GM19463 (cell line): ENCODE measurements at regions not wholly inside any gene's neighbourhood (a gene's known extent, or its start where the extent isn't known, plus 50 kb on each side); places are given as distances from the start of the nearest gene placed in this dataset.
"Not testable (repeated sequence)": the region's sequence is repeated elsewhere in the genome, so short reads cannot be mapped to it uniquely, and the experiment has no call there.

Experiments used
- ATAC-seq: cut with Tn5 transposase; IDR thresholded peaks from one replicate; pipeline ENCODE4 v1.9.1; 2021; ENCODE audit warnings: mild to moderate bottlenecking, moderate library complexity; ENCODE audit not compliant: unreplicated experiment

GRCh38 chr1:233722212-233722979 lies 108.5 kb downstream of the KCNK1 start:
- no peak for ATAC-seq

GRCh38 chr1:233723387-233723786 lies 109.5 kb downstream of the KCNK1 start:
- no peak for ATAC-seq

GRCh38 chr1:233724131-233724631 lies 110.3 kb downstream of the KCNK1 start:
- ATAC-seq, result not testable (repeated sequence)

GRCh38 chr1:233725423-233725822 lies 111.5 kb downstream of the KCNK1 start:
- no peak for ATAC-seq

GRCh38 chr1:233728721-233729120 lies 114.8 kb downstream of the KCNK1 start:
- no peak for ATAC-seq

- no peak for ATAC-seq
Measured at GRCh38 chr1:233730380-233730779, 116.5 kb downstream of the KCNK1 start.

- ATAC-seq, result no peak
Measured at GRCh38 chr1:233730809-233731208, 116.9 kb downstream of the KCNK1 start.

- ATAC-seq, result no peak
Measured at GRCh38 chr1:233732206-233732605, 118.3 kb downstream of the KCNK1 start.

GRCh38 chr1:233734456-233734855 lies 120.5 kb downstream of the KCNK1 start:
- ATAC-seq, result no peak

GRCh38 chr1:233735331-233735730 lies 121.4 kb downstream of the KCNK1 start:
- no peak for ATAC-seq

GRCh38 chr1:233735847-233736246 lies 121.9 kb downstream of the KCNK1 start:
- ATAC-seq, result no peak

- ATAC-seq, result no peak
Measured at GRCh38 chr1:233737341-233737740, 123.4 kb downstream of the KCNK1 start.

- no peak for ATAC-seq
Measured at GRCh38 chr1:233738396-233738795, 124.5 kb downstream of the KCNK1 start.

GRCh38 chr1:233738850-233739249 lies 124.9 kb downstream of the KCNK1 start:
- ATAC-seq, result no peak

GRCh38 chr1:233744779-233745513 lies 131.0 kb downstream of the KCNK1 start:
- no peak for ATAC-seq

GRCh38 chr1:233750139-233750538 lies 136.2 kb downstream of the KCNK1 start:
- no peak for ATAC-seq

- ATAC-seq, result no peak
Measured at GRCh38 chr1:233759665-233760064, 144.8 kb upstream of the SLC35F3 start.

- not testable (repeated sequence) for ATAC-seq
Measured at GRCh38 chr1:233764304-233764703, 140.2 kb upstream of the SLC35F3 start.

- no peak for ATAC-seq
Measured at GRCh38 chr1:233777566-233777965, 126.9 kb upstream of the SLC35F3 start.

- ATAC-seq, result no peak
Measured at GRCh38 chr1:233780049-233780448, 124.4 kb upstream of the SLC35F3 start.

- no peak for ATAC-seq
Measured at GRCh38 chr1:233782937-233783586, 121.4 kb upstream of the SLC35F3 start.

GRCh38 chr1:233787599-233787998 lies 116.9 kb upstream of the SLC35F3 start:
- ATAC-seq, result no peak
